HEK293 (cell line): ENCODE measurements at regions not wholly inside any gene's neighbourhood (a gene's known extent, or its start where the extent isn't known, plus 50 kb on each side); places are given as distances from the start of the nearest gene placed in this dataset.

Experiments used
- CTCF ChIA-PET: fragments of 350-600 bp; formaldehyde crosslinking; extraction: SDS; loops from one replicate; lab custom pipeline; 2021; ENCODE audit warnings: antibody characterized with exemption; lab: Yijun Ruan, JAX
- POLR2A ChIA-PET: fragments of 300-600 bp; formaldehyde crosslinking; extraction: SDS; loops from one replicate; lab custom pipeline; 2020; ENCODE audit warnings: antibody characterized with exemption, inconsistent platforms; lab: Yijun Ruan, JAX
- H3K27ac ChIP-seq: fragments of 200-500 bp; sonication (Bioruptor generic); 2 replicates; pipeline ENCODE4 v1.5.1; 2014; ENCODE audit warnings: low read depth, low read length, control low read depth, inconsistent platforms; ENCODE audit errors: extremely low read depth
- H3K36me3 ChIP-seq, 2 experiments: fragments of 200-500 bp in 1 of 2; sonication (Bioruptor generic) in 1 of 2; 1 replicate in 1 of 2; 2 replicates in 1 of 2; pipeline ENCODE4 v1.5.1; 2014 to 2017; ENCODE audit warnings: inconsistent platforms in 2 of 2, low read length in 2 of 2; ENCODE audit not compliant: control insufficient read depth in 2 of 2, insufficient read depth in 1 of 2
- H3K4me1 ChIP-seq: fragments of 200-500 bp; sonication (Bioruptor generic); 2 replicates; pipeline ENCODE4 v1.5.1; 2014; ENCODE audit warnings: mild to moderate bottlenecking, low read length, inconsistent platforms; ENCODE audit not compliant: control insufficient read depth, insufficient read depth
- H3K4me3 ChIP-seq: 2 replicates; pipeline ENCODE4 v1.5.1; 2011; ENCODE audit warnings: low read depth, mild to moderate bottlenecking, control low read depth, low read length, moderate library complexity
- H3K9me3 ChIP-seq: fragments of 200-500 bp; sonication (Bioruptor generic); 2 replicates; pipeline ENCODE4 v1.5.1; 2014; ENCODE audit warnings: low read depth, low read length, inconsistent platforms; ENCODE audit not compliant: control insufficient read depth, insufficient read depth
- BCL6B ChIP-seq: fragments of 450-650 bp; formaldehyde crosslinking; IDR thresholded peaks from 2 replicates; pipeline ENCODE4 v1.5.1; 2017; ENCODE audit warnings: missing biosample characterization, missing genetic modification characterization
- HOXA7 ChIP-seq: sonication (generic); formaldehyde crosslinking; IDR thresholded peaks from 2 replicates; pipeline ENCODE4 v1.8.1; 2022; ENCODE audit warnings: missing genetic modification reagents, borderline replicate concordance
- MYNN ChIP-seq: fragments of 450-650 bp; formaldehyde crosslinking; IDR thresholded peaks from 2 replicates; pipeline ENCODE4 v1.5.1; 2016; ENCODE audit warnings: missing biosample characterization, missing genetic modification characterization, borderline replicate concordance
- OSR2 ChIP-seq: fragments of 450-650 bp; formaldehyde crosslinking; IDR thresholded peaks from 2 replicates; pipeline ENCODE4 v1.5.1; 2016; ENCODE audit warnings: missing biosample characterization, missing genetic modification characterization
- REPIN1 ChIP-seq: fragments of 450-650 bp; formaldehyde crosslinking; IDR thresholded peaks from 2 replicates; pipeline ENCODE4 v1.5.1; 2017; ENCODE audit warnings: missing biosample characterization, missing genetic modification characterization, low read depth
- ZNF132 ChIP-seq: fragments of 450-650 bp; formaldehyde crosslinking; IDR thresholded peaks from 2 replicates; pipeline ENCODE4 v1.5.1; 2017; ENCODE audit warnings: missing biosample characterization, missing genetic modification characterization, borderline replicate concordance
- ZNF223 ChIP-seq: fragments of 450-650 bp; formaldehyde crosslinking; IDR thresholded peaks from 2 replicates; pipeline ENCODE4 v1.5.1; 2016; ENCODE audit warnings: missing biosample characterization, missing genetic modification characterization
- ZNF324 ChIP-seq: fragments of 450-650 bp; formaldehyde crosslinking; IDR thresholded peaks from 2 replicates; pipeline ENCODE4 v1.5.1; 2016; ENCODE audit warnings: missing biosample characterization, missing genetic modification characterization
- ZNF48 ChIP-seq: fragments of 450-650 bp; formaldehyde crosslinking; IDR thresholded peaks from 2 replicates; pipeline ENCODE4 v1.5.1; 2016; ENCODE audit warnings: missing biosample characterization, missing genetic modification characterization
- ZSCAN18 ChIP-seq: fragments of 450-650 bp; formaldehyde crosslinking; IDR thresholded peaks from 2 replicates; pipeline ENCODE4 v1.5.1; 2016; ENCODE audit warnings: missing biosample characterization, missing genetic modification characterization
- TF ChIP-seq, protein P1 (sequence below): fragments of 450-650 bp; formaldehyde crosslinking; IDR thresholded peaks from 2 replicates; pipeline ENCODE4 v1.5.1; 2016; ENCODE audit warnings: missing biosample characterization, missing genetic modification characterization
- TF ChIP-seq, protein P2 (sequence below): fragments of 450-650 bp; formaldehyde crosslinking; optimal IDR thresholded peaks from 2 replicates; pipeline ENCODE3; 2016; ENCODE audit warnings: missing biosample characterization, mild to moderate bottlenecking, missing genetic modification characterization
- TF ChIP-seq, protein P3 (sequence below): fragments of 450-650 bp; formaldehyde crosslinking; IDR thresholded peaks from 2 replicates; pipeline ENCODE4 v1.5.1; 2017; ENCODE audit warnings: missing biosample characterization, missing genetic modification characterization

GRCh38 chr16:52357711-52358110 lies 189.2 kb downstream of the TOX3 start:
- CTCF ChIA-PET = no interaction called here
- no peak overlapping the region for H3K27ac ChIP-seq
- POLR2A ChIA-PET = no interaction called here
- no peak for TF ChIP-seq MYNN (tag by site-specific recombination)
- no peak for TF ChIP-seq ZNF48
- TF ChIP-seq, protein P1, sequence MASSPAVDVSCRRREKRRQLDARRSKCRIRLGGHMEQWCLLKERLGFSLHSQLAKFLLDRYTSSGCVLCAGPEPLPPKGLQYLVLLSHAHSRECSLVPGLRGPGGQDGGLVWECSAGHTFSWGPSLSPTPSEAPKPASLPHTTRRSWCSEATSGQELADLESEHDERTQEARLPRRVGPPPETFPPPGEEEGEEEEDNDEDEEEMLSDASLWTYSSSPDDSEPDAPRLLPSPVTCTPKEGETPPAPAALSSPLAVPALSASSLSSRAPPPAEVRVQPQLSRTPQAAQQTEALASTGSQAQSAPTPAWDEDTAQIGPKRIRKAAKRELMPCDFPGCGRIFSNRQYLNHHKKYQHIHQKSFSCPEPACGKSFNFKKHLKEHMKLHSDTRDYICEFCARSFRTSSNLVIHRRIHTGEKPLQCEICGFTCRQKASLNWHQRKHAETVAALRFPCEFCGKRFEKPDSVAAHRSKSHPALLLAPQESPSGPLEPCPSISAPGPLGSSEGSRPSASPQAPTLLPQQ = no peak
- TF ChIP-seq, protein P2, sequence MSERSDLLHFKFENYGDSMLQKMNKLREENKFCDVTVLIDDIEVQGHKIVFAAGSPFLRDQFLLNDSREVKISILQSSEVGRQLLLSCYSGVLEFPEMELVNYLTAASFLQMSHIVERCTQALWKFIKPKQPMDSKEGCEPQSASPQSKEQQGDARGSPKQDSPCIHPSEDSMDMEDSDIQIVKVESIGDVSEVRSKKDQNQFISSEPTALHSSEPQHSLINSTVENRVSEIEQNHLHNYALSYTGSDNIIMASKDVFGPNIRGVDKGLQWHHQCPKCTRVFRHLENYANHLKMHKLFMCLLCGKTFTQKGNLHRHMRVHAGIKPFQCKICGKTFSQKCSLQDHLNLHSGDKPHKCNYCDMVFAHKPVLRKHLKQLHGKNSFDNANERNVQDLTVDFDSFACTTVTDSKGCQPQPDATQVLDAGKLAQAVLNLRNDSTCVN (tag by site-specific recombination) = no peak
- TF ChIP-seq ZNF132 (tag by site-specific recombination) = no peak
- H3K4me1 ChIP-seq = no peaks in the 10 kb centered on the region
- no peaks in the 10 kb centered on the region for H3K9me3 ChIP-seq
- H3K4me3 ChIP-seq = no peak overlapping the region
- no peaks in the 10 kb centered on the region for H3K36me3 ChIP-seq

- H3K4me3 ChIP-seq = no peak overlapping the region
- H3K27ac ChIP-seq = no peak overlapping the region
- no peaks in the 10 kb centered on the region for H3K9me3 ChIP-seq
- ChIA-PET POLR2A (no interaction called here), CTCF (no interaction called here)
- TF ChIP-seq HOXA7 = no peak
- no peak for TF ChIP-seq OSR2
- no peaks in the 10 kb centered on the region for H3K4me1 ChIP-seq
- H3K36me3 ChIP-seq = no peaks in the 10 kb centered on the region
These were observed 193.7 kb downstream of the TOX3 start for GRCh38 chr16:52353249-52353648.

GRCh38 chr16:52351451-52351850 lies 195.5 kb downstream of the TOX3 start:
- TF ChIP-seq BCL6B (tag by site-specific recombination) (no peak), ZNF324 (no peak), ZSCAN18 (tag by site-specific recombination) (no peak), ZNF223 (tag by site-specific recombination) (no peak), REPIN1 (tag by site-specific recombination) (no peak)
- TF ChIP-seq, protein P3, sequence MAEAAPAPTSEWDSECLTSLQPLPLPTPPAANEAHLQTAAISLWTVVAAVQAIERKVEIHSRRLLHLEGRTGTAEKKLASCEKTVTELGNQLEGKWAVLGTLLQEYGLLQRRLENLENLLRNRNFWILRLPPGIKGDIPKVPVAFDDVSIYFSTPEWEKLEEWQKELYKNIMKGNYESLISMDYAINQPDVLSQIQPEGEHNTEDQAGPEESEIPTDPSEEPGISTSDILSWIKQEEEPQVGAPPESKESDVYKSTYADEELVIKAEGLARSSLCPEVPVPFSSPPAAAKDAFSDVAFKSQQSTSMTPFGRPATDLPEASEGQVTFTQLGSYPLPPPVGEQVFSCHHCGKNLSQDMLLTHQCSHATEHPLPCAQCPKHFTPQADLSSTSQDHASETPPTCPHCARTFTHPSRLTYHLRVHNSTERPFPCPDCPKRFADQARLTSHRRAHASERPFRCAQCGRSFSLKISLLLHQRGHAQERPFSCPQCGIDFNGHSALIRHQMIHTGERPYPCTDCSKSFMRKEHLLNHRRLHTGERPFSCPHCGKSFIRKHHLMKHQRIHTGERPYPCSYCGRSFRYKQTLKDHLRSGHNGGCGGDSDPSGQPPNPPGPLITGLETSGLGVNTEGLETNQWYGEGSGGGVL = no peak
- TF ChIP-seq, all 188 proteins: peak for 0
- POLR2A ChIA-PET = no interaction called here
- no peaks in the 10 kb centered on the region for H3K36me3 ChIP-seq
- no peak overlapping the region for H3K27ac ChIP-seq
- CTCF ChIA-PET = interaction anchor here (1.2 kb wide), 1 partner anchor 16 kb away, joined by 3 read pairs; no protein-coding TSS in a partner anchor
- H3K4me3 ChIP-seq = no peak overlapping the region
- H3K9me3 ChIP-seq = no peaks in the 10 kb centered on the region
- no peaks in the 10 kb centered on the region for H3K4me1 ChIP-seq
